Colonic mucosa (tissue), 4 donors: ENCODE measurements at regions not wholly inside any gene's neighbourhood (a gene's known extent, or its start where the extent isn't known, plus 50 kb on each side); places are given as distances from the start of the nearest gene placed in this dataset.

Source experiments
- DNase-seq: peaks from one replicate; pipeline ENCODE4 v3.0.0-alpha.2; 2020
- H3K27ac ChIP-seq: fragments of 200-600 bp; one replicate; pipeline ENCODE4 v1.8.0; 2021
- H3K27me3 ChIP-seq: fragments of 200-600 bp; one replicate; pipeline ENCODE4 v1.8.0; 2021
- H3K36me3 ChIP-seq: fragments of 200-600 bp; one replicate; pipeline ENCODE4 v1.8.0; 2021
- H3K4me1 ChIP-seq: fragments of 200-600 bp; one replicate; pipeline ENCODE4 v1.8.0; 2021; ENCODE audit warnings: mild to moderate bottlenecking
- H3K4me3 ChIP-seq: fragments of 200-600 bp; one replicate; pipeline ENCODE4 v1.8.0; 2021
- H3K9ac ChIP-seq, 2 donors: one replicate each; pipeline ENCODE4 v1.7.0; 2013; ENCODE audit warnings: control low read depth in 2 of 2, low read depth in 2 of 2, low read length in 2 of 2
- H3K9me3 ChIP-seq: fragments of 200-600 bp; one replicate; pipeline ENCODE4 v1.8.0; 2021
- CTCF ChIP-seq: fragments of 200-600 bp; IDR thresholded peaks from one replicate; pipeline ENCODE4 v1.8.0; 2022; ENCODE audit warnings: antibody characterized with exemption, mild to moderate bottlenecking
- intact Hi-C: fragments of 100-400 bp; cut with DNase I; formaldehyde crosslinking; loops from one replicate; pipeline ENCODE4 v1.14.1; 2022
- donor health status: healthy.
- donor health status: DM: no; HTN: no; CAD: no.
- donor health status: DM: no; HTN: no; CAD: no.

GRCh38 chr6:164337024-164337924, 922.8 kb downstream of the QKI start:
- Histone ChIP-seq H3K36me3 (no peaks in the 10 kb centered on the region), H3K4me1 (no peaks in the 10 kb centered on the region)
- no peak for TF ChIP-seq CTCF

GRCh38 chr6:164336455-164336854, 921.9 kb downstream of the QKI start:
- Histone ChIP-seq H3K4me1 (no peaks in the 10 kb centered on the region), H3K4me3 (no peak overlapping the region), H3K27me3 (no peaks in the 10 kb centered on the region), H3K9me3 (no peaks in the 10 kb centered on the region), H3K9ac (no peak overlapping the region), H3K36me3 (no peaks in the 10 kb centered on the region), H3K27ac (no peak overlapping the region)
- no peak for TF ChIP-seq CTCF
- intact Hi-C loops: no loop called here
- no peak for DNase-seq

More at GRCh38 chr6:164337024-164337924, 922.8 kb downstream of the QKI start:
- Histone ChIP-seq H3K9me3 (no peaks in the 10 kb centered on the region), H3K27me3 (no peaks in the 10 kb centered on the region), H3K4me3 (no peak overlapping the region), H3K9ac (no peak overlapping the region), H3K27ac (no peak overlapping the region)
- no peak for DNase-seq
- intact Hi-C loops: no loop called here

GRCh38 chr6:164331026-164331425, 916.5 kb downstream of the QKI start:
- DNase-seq: no peak
- Histone ChIP-seq H3K27me3 (no peaks in the 10 kb centered on the region), H3K36me3 (no peaks in the 10 kb centered on the region), H3K9me3 (no peaks in the 10 kb centered on the region), H3K27ac (no peak overlapping the region), H3K9ac (no peak overlapping the region), H3K4me1 (no peaks in the 10 kb centered on the region), H3K4me3 (no peak overlapping the region)
- intact Hi-C loops: no loop called here
- TF ChIP-seq CTCF: no peak

- Histone ChIP-seq H3K27ac (no peak overlapping the region), H3K27me3 (no peaks in the 10 kb centered on the region), H3K9me3 (no peaks in the 10 kb centered on the region), H3K4me1 (no peaks in the 10 kb centered on the region), H3K4me3 (no peak overlapping the region), H3K9ac (no peak overlapping the region), H3K36me3 (no peaks in the 10 kb centered on the region)
- no peak for DNase-seq
- intact Hi-C loops: no loop called here
- TF ChIP-seq CTCF: no peak
Measured at GRCh38 chr6:164325168-164325567, 910.6 kb downstream of the QKI start.

GRCh38 chr6:164322533-164322932, 908.0 kb downstream of the QKI start:
- H3K27me3 ChIP-seq: no peaks in the 10 kb centered on the region
- H3K9me3 ChIP-seq: no peaks in the 10 kb centered on the region
- H3K27ac ChIP-seq: no peak overlapping the region
- H3K4me1 ChIP-seq: no peaks in the 10 kb centered on the region
- no peak for TF ChIP-seq CTCF
- H3K4me3 ChIP-seq: no peak overlapping the region
- intact Hi-C loops: no loop called here
- no peaks in the 10 kb centered on the region for H3K36me3 ChIP-seq
- no peak for DNase-seq
- H3K9ac ChIP-seq: no peak overlapping the region
